Breast epithelium (tissue), 4 donors: ENCODE measurements at regions not wholly inside any gene's neighbourhood (a gene's known extent, or its start where the extent isn't known, plus 50 kb on each side); places are given as distances from the start of the nearest gene placed in this dataset.

Source experiments
- DNase-seq, 2 donors: peaks; one replicate each; pipeline ENCODE4 v3.0.0-alpha.2; 2019; ENCODE audit warnings: low spot score in 2 of 2
- H3K27ac ChIP-seq, 2 donors: fragments of 200-600 bp; sonication (generic) in 1 of 2; one replicate each; pipeline ENCODE4 v1.5.1; 2016 to 2019; ENCODE audit warnings: mild to moderate bottlenecking in 1 of 2
- H3K27me3 ChIP-seq, 2 donors: fragments of 200-600 bp; sonication (generic) in 1 of 2; one replicate each; pipeline versions ENCODE4 v1.5.1 to v1.6.0; 2017 to 2019; ENCODE audit warnings: control low read depth in 1 of 2, mild to moderate bottlenecking in 1 of 2
- H3K36me3 ChIP-seq: fragments of 200-600 bp; one replicate; pipeline ENCODE4 v1.5.1; 2019
- H3K4me1 ChIP-seq, 2 donors: fragments of 200-600 bp; sonication (generic); one replicate each; pipeline ENCODE4 v1.5.1; 2016 to 2019; ENCODE audit warnings: control low read depth in 1 of 2
- H3K4me3 ChIP-seq, 3 donors: fragments of 200-600 bp; sonication (generic); 1 replicate in 2 of 3; 2 replicates in 1 of 3; pipeline ENCODE4 v1.5.1; 2016 to 2019; ENCODE audit warnings: mild to moderate bottlenecking in 3 of 3, moderate library complexity in 2 of 3
- H3K9me3 ChIP-seq, 2 donors: fragments of 200-600 bp; sonication (generic) in 1 of 2; one replicate each; pipeline ENCODE4 v1.5.1; 2016 to 2019; ENCODE audit warnings: control low read depth in 1 of 2
- CTCF ChIP-seq, 3 donors: fragments of 450-650 bp; IDR thresholded peaks; one replicate each; pipeline ENCODE4 v1.5.1; 2016 to 2017; ENCODE audit warnings: antibody characterized with exemption in 3 of 3, mild to moderate bottlenecking in 3 of 3, moderate library complexity in 3 of 3
- POLR2A ChIP-seq: fragments of 450-650 bp; IDR thresholded peaks from one replicate; pipeline ENCODE4 v1.6.1; 2016; ENCODE audit warnings: antibody characterized with exemption, mild to moderate bottlenecking, moderate library complexity
- POLR2AphosphoS5 ChIP-seq, 3 donors: sonication (generic); formaldehyde crosslinking; IDR thresholded peaks; one replicate each; pipeline ENCODE4 v1.6.1; 2017; ENCODE audit warnings: antibody characterized with exemption in 3 of 3
- intact Hi-C: fragments of 100-400 bp; cut with DNase I; formaldehyde crosslinking; loops from one replicate; pipeline ENCODE4 v1.15.1; 2023; ENCODE audit warnings: low total_unique reads

- H3K27ac ChIP-seq: no peak overlapping the region
- TF ChIP-seq CTCF (IDR thresholded peaks at IDR 0.05) (no peak), POLR2A (no peak), POLR2AphosphoS5 (IDR thresholded peaks at IDR 0.05) (no peak)
- intact Hi-C loops: no loop called here
- H3K9me3 ChIP-seq: no peaks in the 10 kb centered on the region
- no peak overlapping the region for H3K4me3 ChIP-seq
- no peaks in the 10 kb centered on the region for H3K27me3 ChIP-seq
- H3K4me1 ChIP-seq: no peaks in the 10 kb centered on the region
- no peak for DNase-seq
- no peaks in the 10 kb centered on the region for H3K36me3 ChIP-seq
Measured at GRCh38 chr20:55469074-55469473, 536.2 kb downstream of the CBLN4 start.

- intact Hi-C loops: no loop called here
- no peaks in the 10 kb centered on the region for H3K27me3 ChIP-seq
- TF ChIP-seq POLR2AphosphoS5 (IDR thresholded peaks at IDR 0.05): no peak
- DNase-seq: no peak
- no peak overlapping the region for H3K4me3 ChIP-seq
- H3K36me3 ChIP-seq: no peaks in the 10 kb centered on the region
- H3K27ac ChIP-seq: no peak overlapping the region
- no peaks in the 10 kb centered on the region for H3K4me1 ChIP-seq
- H3K9me3 ChIP-seq: no peaks in the 10 kb centered on the region
Measured at GRCh38 chr20:55461519-55461918, 543.8 kb downstream of the CBLN4 start.

GRCh38 chr20:55456316-55456940 lies 548.9 kb downstream of the CBLN4 start:
- H3K27ac ChIP-seq: no peak overlapping the region
- H3K4me3 ChIP-seq: no peak overlapping the region
- DNase-seq: no peak
- TF ChIP-seq CTCF (IDR thresholded peaks at IDR 0.05) (no peak), POLR2A (no peak), POLR2AphosphoS5 (IDR thresholded peaks at IDR 0.05) (no peak)
- intact Hi-C loops: no loop called here
- H3K36me3 ChIP-seq: no peaks in the 10 kb centered on the region
- no peaks in the 10 kb centered on the region for H3K4me1 ChIP-seq
- no peaks in the 10 kb centered on the region for H3K27me3 ChIP-seq
- H3K9me3 ChIP-seq: no peaks in the 10 kb centered on the region

GRCh38 chr20:55449091-55449490 lies 556.2 kb downstream of the CBLN4 start:
- no peaks in the 10 kb centered on the region for H3K36me3 ChIP-seq
- H3K4me3 ChIP-seq: no peak overlapping the region
- TF ChIP-seq POLR2AphosphoS5 (IDR thresholded peaks at IDR 0.05): no peak
- no peak for TF ChIP-seq POLR2A
- TF ChIP-seq CTCF (IDR thresholded peaks at IDR 0.05): no peak
- H3K4me1 ChIP-seq: no peaks in the 10 kb centered on the region
- no peak overlapping the region for H3K27ac ChIP-seq
- intact Hi-C loops: no loop called here
- H3K27me3 ChIP-seq: no peaks in the 10 kb centered on the region
- no peaks in the 10 kb centered on the region for H3K9me3 ChIP-seq
- no peak for DNase-seq

GRCh38 chr20:55446301-55446700 lies 559.0 kb downstream of the CBLN4 start:
- no peak for DNase-seq
- no peak overlapping the region for H3K27ac ChIP-seq
- H3K4me1 ChIP-seq: no peaks in the 10 kb centered on the region
- intact Hi-C loops: no loop called here
- no peaks in the 10 kb centered on the region for H3K36me3 ChIP-seq
- H3K4me3 ChIP-seq: no peak overlapping the region
- TF ChIP-seq POLR2A (no peak), POLR2AphosphoS5 (IDR thresholded peaks at IDR 0.05) (no peak), CTCF (IDR thresholded peaks at IDR 0.05) (no peak)
- no peaks in the 10 kb centered on the region for H3K9me3 ChIP-seq
- H3K27me3 ChIP-seq: no peaks in the 10 kb centered on the region

- no peak for DNase-seq
- intact Hi-C loops: no loop called here
- Histone ChIP-seq H3K27me3 (no peaks in the 10 kb centered on the region), H3K36me3 (no peaks in the 10 kb centered on the region), H3K27ac (no peak overlapping the region), H3K4me3 (no peak overlapping the region), H3K4me1 (no peaks in the 10 kb centered on the region), H3K9me3 (no peaks in the 10 kb centered on the region)
- TF ChIP-seq CTCF (IDR thresholded peaks at IDR 0.05) (no peak), POLR2AphosphoS5 (IDR thresholded peaks at IDR 0.05) (no peak), POLR2A (no peak)
Measured at GRCh38 chr20:55439070-55439469, 566.2 kb downstream of the CBLN4 start.
